ENCODE measurements at regions not wholly inside any gene's neighbourhood (a gene's known extent, or its start where the extent isn't known, plus 50 kb on each side); places are given as distances from the start of the nearest gene placed in this dataset.

DNA sequence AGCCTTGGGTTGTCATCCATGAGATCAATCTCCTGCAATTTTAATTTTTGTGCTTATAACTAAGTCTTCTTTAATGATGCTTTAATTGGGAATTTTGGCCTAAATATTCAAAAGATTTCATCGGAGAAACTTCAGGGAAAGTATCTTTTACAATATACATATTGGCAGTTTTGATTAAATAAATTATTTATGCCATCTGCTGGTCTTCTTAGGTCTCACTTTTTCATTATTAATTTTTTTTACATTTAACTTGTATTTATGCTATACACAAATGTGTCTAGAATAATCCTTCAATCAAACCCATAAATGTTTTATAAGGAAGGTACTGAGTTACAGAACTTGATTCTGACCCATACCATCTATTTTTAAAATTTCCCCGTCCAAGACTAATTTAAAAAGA lies 95.1 kb upstream of the XPO1 start:
- no peak overlapping the region for H2AFZ ChIP-seq (ENCODE audit: low read length)
- DNase-seq (ENCODE audit: low read depth in 1 of 2, low spot score in 2 of 2) (no peak), FAIRE-seq (no peak)
- H3K23ac ChIP-seq (ENCODE audit: insufficient read length): no peak overlapping the region
- H2BK12ac ChIP-seq (ENCODE audit: low read depth, low read length): no peak overlapping the region
- no peak overlapping the region for H3K4me3 ChIP-seq (ENCODE audit: extremely low read depth in 1 of 4, insufficient read depth in 2 of 4, low read depth in 3 of 4, low read length in 4 of 4)
- H3K79me2 ChIP-seq (ENCODE audit: control insufficient read depth in 1 of 2, insufficient read depth in 2 of 2, low read length in 2 of 2): no peaks in the 10 kb centered on the region
- H4K91ac ChIP-seq (replicated peaks; ENCODE audit: insufficient read length, low read length): no peak overlapping the region
- H4K20me1 ChIP-seq (replicated peaks in 1 of 2; ENCODE audit: control insufficient read depth in 1 of 2, insufficient read depth in 2 of 2, low read length in 2 of 2): no peaks in the 10 kb centered on the region
- no peak overlapping the region for H3K4ac ChIP-seq (replicated peaks; ENCODE audit: insufficient read length, low read depth, low read length)
- no peak overlapping the region for H3K56ac ChIP-seq (replicated peaks; ENCODE audit: insufficient read length, low read depth, low read length)
- H2BK15ac ChIP-seq (ENCODE audit: low read length): no peak overlapping the region
- no peaks in the 10 kb centered on the region for H3K79me1 ChIP-seq (ENCODE audit: low read depth, low read length)
- CTCF ChIA-PET (ENCODE audit: partially characterized antibody): interaction anchor here (1.4 kb wide), 1 partner anchor 45 kb away, joined by 3 read pairs; no protein-coding TSS in a partner anchor
- H3K4me1 ChIP-seq (replicated peaks in 1 of 4; ENCODE audit: control insufficient read depth in 3 of 4, insufficient read depth in 4 of 4, low read length in 3 of 4): peaks cover 0 to 10% (median 8%) of the 10 kb centered on the region in 4 experiments; a peak in 5 of 7 replicates
- no peaks in the 10 kb centered on the region for H3K27me3 ChIP-seq (replicated peaks in 1 of 4; ENCODE audit: control insufficient read depth in 3 of 4, extremely low read depth in 1 of 4, insufficient read depth in 3 of 4, low read length in 3 of 4)
- H4K5ac ChIP-seq (ENCODE audit: insufficient read length, low read depth, low read length): no peak overlapping the region
- H3K23me2 ChIP-seq (ENCODE audit: low read depth, low read length): peaks cover 4% of the 10 kb centered on the region; the same call in 1 of the 2 replicates
- WGBS, 2 experiments (ENCODE audit: extremely low coverage in 1 of 2, insufficient coverage in 1 of 2, insufficient read length in 1 of 2, insufficient replicate concordance in 2 of 2, low coverage in 1 of 2, low lambda C conversion rate in 2 of 2, missing lambda C conversion rate in 1 of 2): 95% methylated on average over 2 of the region's 2 CpGs; no CpG with 5 or more reads in 1 of the 2 experiments
- no peak overlapping the region for H3K18ac ChIP-seq (ENCODE audit: extremely low read depth, low read length)
- H4K8ac ChIP-seq (ENCODE audit: extremely low read depth, insufficient read depth, low read length): no peak overlapping the region
- POLR2A ChIA-PET (ENCODE audit: partially characterized antibody): interaction anchor here (0.6 kb wide), 1 partner anchor 8 kb away, joined by 3 read pairs; no protein-coding TSS in a partner anchor
- H3K14ac ChIP-seq (ENCODE audit: insufficient read length): no peak overlapping the region
- H2BK5ac ChIP-seq (ENCODE audit: low read depth, low read length): no peak overlapping the region
- H2BK20ac ChIP-seq (ENCODE audit: low read length): no peak overlapping the region
- no peak overlapping the region for H3K27ac ChIP-seq (ENCODE audit: low read depth, low read length)
- no peaks in the 10 kb centered on the region for H3K36me3 ChIP-seq (ENCODE audit: control insufficient read depth in 2 of 4, insufficient read depth in 4 of 4, low read length in 3 of 4)
- no peak overlapping the region for H2BK120ac ChIP-seq (replicated peaks; ENCODE audit: low read depth, low read length)
- no peak overlapping the region for H3K4me2 ChIP-seq (ENCODE audit: insufficient read depth in 1 of 2, low read depth in 2 of 2, low read length in 2 of 2)
- H3K9ac ChIP-seq (replicated peaks in 1 of 4; ENCODE audit: extremely low read depth in 1 of 4, low read depth in 3 of 4, low read length in 3 of 4): no peak overlapping the region
- H3K9me3 ChIP-seq (ENCODE audit: insufficient read depth in 2 of 2, low read depth in 1 of 2, low read length in 1 of 2): no peaks in the 10 kb centered on the region
- H2AK5ac ChIP-seq (ENCODE audit: low read depth, low read length): no peak overlapping the region
- TF ChIP-seq CREB1 (IDR thresholded peaks at IDR 0.05) (no peak), ATF3 (IDR thresholded peaks at IDR 0.05; ENCODE audit: insufficient read depth, low read depth, low read length) (no peak), CHD1 (IDR thresholded peaks at IDR 0.05; ENCODE audit: low read depth, low read length) (no peak), RAD21 (IDR thresholded peaks at IDR 0.05 in 1 of 2, conservative IDR thresholded peaks at IDR 0.05 in 1 of 2; ENCODE audit: low read depth in 2 of 2, low read length in 2 of 2) (no peak), NANOG (IDR thresholded peaks at IDR 0.05; ENCODE audit: insufficient read depth, low read depth, low read length, poor library complexity, severe bottlenecking) (no peak), SP2 (IDR thresholded peaks at IDR 0.05; ENCODE audit: low read length) (no peak), HDAC2 (IDR thresholded peaks at IDR 0.05; ENCODE audit: borderline replicate concordance in 1 of 2, low read depth in 2 of 2, low read length in 2 of 2) (no peak), CBX5 (IDR thresholded peaks at IDR 0.05; ENCODE audit: low read depth, low read length) (no peak), SUZ12 (IDR thresholded peaks at IDR 0.05; ENCODE audit: low read length) (no peak), CTBP2 (IDR thresholded peaks at IDR 0.05; ENCODE audit: borderline replicate concordance, insufficient read depth, insufficient read length, low read length) (no peak), SIRT6 (IDR thresholded peaks at IDR 0.05; ENCODE audit: low read length) (no peak), SRF (IDR thresholded peaks at IDR 0.05; ENCODE audit: low read depth, low read length) (no peak), HDAC6 (IDR thresholded peaks at IDR 0.05; ENCODE audit: low read depth, low read length) (no peak), TCF12 (IDR thresholded peaks at IDR 0.05; ENCODE audit: low read depth, low read length) (no peak)

Measured in H1 (cell line).